T-cell (primary cell): ENCODE measurements at regions not wholly inside any gene's neighbourhood (a gene's known extent, or its start where the extent isn't known, plus 50 kb on each side); places are given as distances from the start of the nearest gene placed in this dataset.

ENCODE experiments used
- ATAC-seq, 4 experiments: fragments of 200-7000 bp in 3 of 4; fragments of 150-1000 bp in 1 of 4; cut with Tn5 transposase; replicated peaks in 1 of 4; 1 replicate in 3 of 4; 2 replicates in 1 of 4; pipeline ENCODE4 v1.10.0; 2021; ENCODE audit warnings: moderate library complexity in 3 of 4, mild to moderate bottlenecking in 2 of 4, moderate number of reproducible peaks in 1 of 4
- CTCF ChIA-PET, 2 donors: fragments of 300-600 bp; sonication (Branson Sonifier 250); formaldehyde crosslinking; loops; one replicate each; lab custom pipeline; 2022; ENCODE audit warnings: antibody characterized with exemption in 2 of 2; lab: Charles Lee
- POLR2A ChIA-PET, 2 donors: fragments of 300-600 bp; sonication (Branson Sonifier 250); formaldehyde crosslinking; loops; one replicate each; lab custom pipeline; 2022; ENCODE audit warnings: antibody characterized with exemption in 2 of 2; lab: Charles Lee
- DNase-seq, 35 experiments: peaks; one replicate each; pipeline versions ENCODE4 v3.0.0 to v3.0.0-alpha.2; 2013 to 2023
- H3K27ac ChIP-seq: one replicate; pipeline ENCODE4 v1.5.1; 2013; ENCODE audit warnings: low read length
- H3K27me3 ChIP-seq, 2 experiments: replicated peaks in 1 of 2; 1 replicate in 1 of 2; 2 replicates in 1 of 2; pipeline versions ENCODE4 v1.6.1 to v1.7.0; 2013; ENCODE audit warnings: low read length in 1 of 2, mixed read lengths in 1 of 2; ENCODE audit not compliant: control insufficient read depth in 2 of 2, insufficient read depth in 2 of 2; ENCODE audit errors: extremely low read depth in 1 of 2
- H3K36me3 ChIP-seq, 2 donors: 1 replicate in 1 of 2; 2 replicates in 1 of 2; pipeline versions ENCODE4 v1.6.1 to v1.7.0; 2013; ENCODE audit warnings: low read length in 1 of 2; ENCODE audit not compliant: control insufficient read depth in 2 of 2, insufficient read depth in 1 of 2; ENCODE audit errors: extremely low read depth in 1 of 2
- H3K4me1 ChIP-seq, 2 experiments: 1 replicate in 1 of 2; 2 replicates in 1 of 2; pipeline versions ENCODE4 v1.6.1 to v1.7.0; 2013; ENCODE audit warnings: low read length in 2 of 2, mixed read lengths in 1 of 2; ENCODE audit not compliant: insufficient read depth in 2 of 2, control insufficient read depth in 1 of 2; ENCODE audit errors: extremely low read depth in 1 of 2
- H3K4me3 ChIP-seq, 2 donors: 1 replicate in 1 of 2; 2 replicates in 1 of 2; pipeline versions ENCODE4 v1.5.1 to v1.7.0; 2013; ENCODE audit warnings: mild to moderate bottlenecking in 2 of 2, low read length in 1 of 2, moderate library complexity in 1 of 2; ENCODE audit not compliant: control insufficient read depth in 1 of 2; ENCODE audit errors: extremely low read depth in 1 of 2
- H3K9me3 ChIP-seq: 2 replicates; pipeline ENCODE4 v1.7.0; 2013
- H3K27ac Mint-ChIP-seq, 2 donors: one replicate each; pipeline ENCODE4 v1.8.0; 2020 to 2021; ENCODE audit warnings: mild to moderate bottlenecking in 2 of 2, mixed read lengths in 2 of 2
- H3K27me3 Mint-ChIP-seq, 2 donors: one replicate each; pipeline ENCODE4 v1.8.0; 2021 to 2022; ENCODE audit warnings: mixed read lengths in 2 of 2
- H3K36me3 Mint-ChIP-seq: one replicate; pipeline ENCODE4 v1.8.0; 2021; ENCODE audit warnings: mixed read lengths
- H3K4me1 Mint-ChIP-seq, 3 donors: one replicate each; pipeline ENCODE4 v1.8.0; 2020 to 2022; ENCODE audit warnings: mixed read lengths in 3 of 3, mild to moderate bottlenecking in 1 of 3
- H3K4me3 Mint-ChIP-seq, 3 donors: one replicate each; pipeline ENCODE4 v1.8.0; 2020 to 2022; ENCODE audit warnings: mild to moderate bottlenecking in 3 of 3, mixed read lengths in 3 of 3, moderate library complexity in 3 of 3
- H3K9me3 Mint-ChIP-seq, 3 donors: one replicate each; pipeline ENCODE4 v1.8.0; 2020 to 2022; ENCODE audit warnings: mixed read lengths in 3 of 3
- WGBS: methylation state at CpG from one replicate; pipeline ENCODE4 v1.1.5; 2013; ENCODE audit warnings: missing lambda C conversion rate; ENCODE audit not compliant: insufficient coverage; 5-methylcytosine and 5-hydroxymethylcytosine counted together

- Mint-ChIP-seq H3K9me3 (peaks cover 3 to 13% (median 11%) of the 10 kb centered on the region in 3 donors), H3K27ac (no peak overlapping the region), H3K27me3 (no peaks in the 10 kb centered on the region), H3K36me3 (peaks cover 35% of the 10 kb centered on the region), H3K4me1 (peaks cover 0 to 2% (median 0%) of the 10 kb centered on the region in 3 donors), H3K4me3 (no peak overlapping the region)
- 60% methylated on average over 1 of the region's 1 CpG for WGBS
- Histone ChIP-seq H3K4me1 (no peaks in the 10 kb centered on the region), H3K4me3 (no peak overlapping the region), H3K27ac (no peak overlapping the region), H3K36me3 (no peaks in the 10 kb centered on the region), H3K9me3 (no peaks in the 10 kb centered on the region), H3K27me3 (no peaks in the 10 kb centered on the region)
- DNase-seq (no peak), ATAC-seq (no peak)
- CTCF ChIA-PET, result no interaction called here
- POLR2A ChIA-PET, result no interaction called here
Observed at GRCh38 chr14:86086962-86087361, 557.0 kb downstream of the FLRT2 start.

DNA sequence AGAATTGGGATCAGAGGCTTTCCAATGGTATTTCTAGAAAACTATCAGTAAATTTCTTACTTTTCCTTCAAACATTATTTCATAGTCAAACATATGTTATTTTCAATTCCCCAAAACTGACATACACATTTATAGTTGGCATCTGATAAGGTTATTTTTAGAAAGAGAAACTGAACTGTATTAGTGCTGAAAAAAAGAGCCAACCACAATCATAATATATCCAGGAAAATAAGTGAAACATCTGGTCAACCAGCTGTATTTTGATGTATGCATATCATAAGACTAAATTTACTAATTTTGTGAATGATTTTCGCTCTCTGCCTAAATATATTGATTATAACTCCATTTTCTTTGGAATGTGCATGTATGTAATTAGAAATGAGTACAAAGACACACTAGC is 554.2 kb downstream of the FLRT2 start:
- Histone ChIP-seq H3K9me3 (no peaks in the 10 kb centered on the region), H3K27ac (no peak overlapping the region), H3K36me3 (no peaks in the 10 kb centered on the region), H3K4me3 (no peak overlapping the region), H3K27me3 (no peaks in the 10 kb centered on the region), H3K4me1 (no peaks in the 10 kb centered on the region)
- DNase-seq, result no peak
- Mint-ChIP-seq H3K9me3 (peaks cover 2 to 20% (median 12%) of the 10 kb centered on the region in 3 donors), H3K4me1 (peaks cover 0 to 2% (median 0%) of the 10 kb centered on the region in 3 donors), H3K36me3 (peaks cover 42% of the 10 kb centered on the region), H3K27me3 (no peaks in the 10 kb centered on the region), H3K27ac (no peak overlapping the region), H3K4me3 (no peak overlapping the region)
- ChIA-PET CTCF (no interaction called here), POLR2A (no interaction called here)
- WGBS, result no CpG with 5 or more reads among the region's 1 CpG
- no peak for ATAC-seq

GRCh38 chr14:86083616-86084015 is 553.7 kb downstream of the FLRT2 start:
- Mint-ChIP-seq H3K9me3 (peaks cover 5 to 20% (median 12%) of the 10 kb centered on the region in 3 donors), H3K4me1 (peaks cover 0 to 2% (median 0%) of the 10 kb centered on the region in 3 donors)
- H3K4me1 ChIP-seq, result no peaks in the 10 kb centered on the region

GRCh38 chr14:86072116-86072894 is 542.4 kb downstream of the FLRT2 start:
- no peaks in the 10 kb centered on the region for H3K27me3 ChIP-seq
- ChIA-PET CTCF (interaction anchor here in 1 of 2 donors (0.6 kb wide), 1 partner anchor 14 kb away, joined by 4 read pairs; no protein-coding TSS in a partner anchor), POLR2A (no interaction called here)
- Mint-ChIP-seq H3K27me3 (no peaks in the 10 kb centered on the region), H3K4me3 (no peak overlapping the region), H3K9me3 (peaks cover 0 to 3% (median 2%) of the 10 kb centered on the region in 3 donors), H3K27ac (no peak overlapping the region), H3K36me3 (peaks cover 3% of the 10 kb centered on the region), H3K4me1 (peaks cover 11 to 16% (median 12%) of the 10 kb centered on the region in 3 donors)
- no peak overlapping the region for H3K4me3 ChIP-seq
- DNase-seq, result no peak
- no peaks in the 10 kb centered on the region for H3K9me3 ChIP-seq
- H3K4me1 ChIP-seq, result no peaks in the 10 kb centered on the region
- 30% methylated on average over 3 of the region's 5 CpGs for WGBS
- no peaks in the 10 kb centered on the region for H3K36me3 ChIP-seq
- no peak overlapping the region for H3K27ac ChIP-seq
- no peak for ATAC-seq

More at GRCh38 chr14:86083616-86084015, 553.7 kb downstream of the FLRT2 start:
- ATAC-seq, result no peak
- H3K27ac ChIP-seq, result no peak overlapping the region
- H3K36me3 ChIP-seq, result no peaks in the 10 kb centered on the region
- no peaks in the 10 kb centered on the region for H3K27me3 ChIP-seq
- Mint-ChIP-seq H3K27ac (no peak overlapping the region), H3K27me3 (no peaks in the 10 kb centered on the region), H3K36me3 (peaks cover 46% of the 10 kb centered on the region), H3K4me3 (no peak overlapping the region)
- ChIA-PET CTCF (no interaction called here), POLR2A (no interaction called here)
- no peak for DNase-seq
- no peaks in the 10 kb centered on the region for H3K9me3 ChIP-seq
- H3K4me3 ChIP-seq, result no peak overlapping the region

GRCh38 chr14:86066651-86067050 is 536.7 kb downstream of the FLRT2 start:
- Mint-ChIP-seq H3K27ac (no peak overlapping the region), H3K36me3 (peaks cover 4% of the 10 kb centered on the region), H3K9me3 (peaks cover 0 to 6% (median 0%) of the 10 kb centered on the region in 3 donors), H3K27me3 (no peaks in the 10 kb centered on the region), H3K4me3 (no peak overlapping the region), H3K4me1 (peaks cover 2 to 7% (median 3%) of the 10 kb centered on the region in 3 donors)
- Histone ChIP-seq H3K27ac (no peak overlapping the region), H3K27me3 (no peaks in the 10 kb centered on the region), H3K4me1 (no peaks in the 10 kb centered on the region), H3K36me3 (no peaks in the 10 kb centered on the region), H3K9me3 (no peaks in the 10 kb centered on the region), H3K4me3 (no peak overlapping the region)
- no CpG with 5 or more reads among the region's 2 CpGs for WGBS
- ChIA-PET CTCF (no interaction called here), POLR2A (no interaction called here)
- ATAC-seq (no peak), DNase-seq (no peak)

DNA sequence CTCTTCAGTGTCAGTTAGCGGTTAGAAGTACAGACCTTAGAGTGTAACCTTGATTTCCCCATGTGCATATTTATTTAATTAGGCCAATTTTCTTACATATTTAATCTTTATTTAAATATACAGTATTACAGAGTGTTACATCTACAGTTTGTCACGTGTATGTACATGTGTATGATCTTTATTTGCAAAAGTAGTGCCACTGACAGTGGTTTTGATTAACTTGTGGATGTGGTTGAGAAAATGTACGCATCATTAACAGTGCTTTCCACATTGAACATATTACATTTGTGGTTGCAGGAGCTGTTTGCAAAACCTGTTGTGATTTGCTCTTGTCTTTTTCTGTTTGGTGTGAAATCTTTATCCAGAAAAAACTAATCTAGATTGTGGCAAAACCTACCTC is 535.5 kb downstream of the FLRT2 start:
- H3K9me3 ChIP-seq, result no peaks in the 10 kb centered on the region
- Mint-ChIP-seq H3K4me1 (peaks cover 0 to 3% (median 0%) of the 10 kb centered on the region in 3 donors), H3K4me3 (no peak overlapping the region), H3K36me3 (peaks cover 4% of the 10 kb centered on the region), H3K9me3 (peaks cover 0 to 6% (median 0%) of the 10 kb centered on the region in 3 donors), H3K27ac (no peak overlapping the region), H3K27me3 (no peaks in the 10 kb centered on the region)
- WGBS, result no CpG with 5 or more reads among the region's 3 CpGs
- H3K4me3 ChIP-seq, result no peak overlapping the region
- ChIA-PET POLR2A (no interaction called here), CTCF (no interaction called here)
- no peaks in the 10 kb centered on the region for H3K4me1 ChIP-seq
- H3K27me3 ChIP-seq, result no peaks in the 10 kb centered on the region
- no peaks in the 10 kb centered on the region for H3K36me3 ChIP-seq
- no peak overlapping the region for H3K27ac ChIP-seq
- ATAC-seq (no peak), DNase-seq (no peak)
